ENCODE measurements at regions not wholly inside any gene's neighbourhood (a gene's known extent, or its start where the extent isn't known, plus 50 kb on each side); places are given as distances from the start of the nearest gene placed in this dataset.

DNA sequence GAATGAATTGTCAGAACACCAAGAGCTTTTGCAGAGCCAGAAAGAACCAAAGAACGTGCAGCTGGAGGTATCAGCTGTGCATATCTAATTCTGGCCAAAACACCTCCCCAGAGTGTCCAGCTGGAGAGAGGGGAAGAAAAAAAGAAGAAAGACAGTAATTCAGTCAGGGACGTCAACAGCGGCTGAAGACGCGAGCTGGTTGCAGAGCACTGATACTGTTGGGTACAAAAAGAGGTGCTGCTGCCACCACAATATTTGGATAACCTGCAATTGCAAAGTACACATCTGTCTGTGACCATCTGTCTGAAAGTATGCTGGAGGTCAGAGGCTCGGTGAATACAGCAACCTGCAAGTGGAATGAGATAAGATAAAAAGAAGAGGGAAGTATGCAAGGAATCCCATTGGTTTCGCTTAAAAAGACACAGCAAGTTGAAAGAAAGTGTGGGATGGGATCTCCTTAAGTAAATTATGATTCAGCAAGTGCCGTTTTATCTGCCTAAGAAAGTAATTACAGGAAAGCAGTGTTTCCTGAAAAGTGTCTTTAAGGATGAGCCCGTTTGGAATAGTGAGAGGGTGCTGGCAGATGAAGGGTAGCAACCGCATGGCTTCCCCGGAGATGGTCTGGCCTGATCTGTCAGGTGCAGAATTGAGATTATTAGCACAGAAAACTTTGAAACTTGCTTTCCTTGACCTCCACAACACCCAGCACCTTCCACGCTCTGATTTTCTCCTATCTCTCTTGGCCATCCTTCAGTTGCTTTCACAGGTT, 189.9 kb upstream of the PRDM1 start:
- H3K36me3 ChIP-seq (replicated peaks in 1 of 2; ENCODE audit: insufficient read depth in 1 of 2, low read depth in 2 of 2): no peaks in the 10 kb centered on the region
- WGBS, 2 donors: 32 to 55% methylated on average over 12 of the region's 12 CpGs
- intact Hi-C loops (cut with DNase I): no loop called here
- H3K4me1 ChIP-seq: peaks cover 16% of the 10 kb centered on the region
- no peak overlapping the region for H3K4me3 ChIP-seq
- ATAC-seq: no peak
- H3K27ac ChIP-seq: no peak overlapping the region
- no peak for DNase-seq
- TF ChIP-seq, protein P1, sequence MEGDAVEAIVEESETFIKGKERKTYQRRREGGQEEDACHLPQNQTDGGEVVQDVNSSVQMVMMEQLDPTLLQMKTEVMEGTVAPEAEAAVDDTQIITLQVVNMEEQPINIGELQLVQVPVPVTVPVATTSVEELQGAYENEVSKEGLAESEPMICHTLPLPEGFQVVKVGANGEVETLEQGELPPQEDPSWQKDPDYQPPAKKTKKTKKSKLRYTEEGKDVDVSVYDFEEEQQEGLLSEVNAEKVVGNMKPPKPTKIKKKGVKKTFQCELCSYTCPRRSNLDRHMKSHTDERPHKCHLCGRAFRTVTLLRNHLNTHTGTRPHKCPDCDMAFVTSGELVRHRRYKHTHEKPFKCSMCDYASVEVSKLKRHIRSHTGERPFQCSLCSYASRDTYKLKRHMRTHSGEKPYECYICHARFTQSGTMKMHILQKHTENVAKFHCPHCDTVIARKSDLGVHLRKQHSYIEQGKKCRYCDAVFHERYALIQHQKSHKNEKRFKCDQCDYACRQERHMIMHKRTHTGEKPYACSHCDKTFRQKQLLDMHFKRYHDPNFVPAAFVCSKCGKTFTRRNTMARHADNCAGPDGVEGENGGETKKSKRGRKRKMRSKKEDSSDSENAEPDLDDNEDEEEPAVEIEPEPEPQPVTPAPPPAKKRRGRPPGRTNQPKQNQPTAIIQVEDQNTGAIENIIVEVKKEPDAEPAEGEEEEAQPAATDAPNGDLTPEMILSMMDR (IDR thresholded peaks at IDR 0.05): no peak
- TF ChIP-seq POLR2A (IDR thresholded peaks at IDR 0.05): no peak
- H3K9me3 ChIP-seq: no peaks in the 10 kb centered on the region
- H3K27me3 ChIP-seq: no peaks in the 10 kb centered on the region

DNA sequence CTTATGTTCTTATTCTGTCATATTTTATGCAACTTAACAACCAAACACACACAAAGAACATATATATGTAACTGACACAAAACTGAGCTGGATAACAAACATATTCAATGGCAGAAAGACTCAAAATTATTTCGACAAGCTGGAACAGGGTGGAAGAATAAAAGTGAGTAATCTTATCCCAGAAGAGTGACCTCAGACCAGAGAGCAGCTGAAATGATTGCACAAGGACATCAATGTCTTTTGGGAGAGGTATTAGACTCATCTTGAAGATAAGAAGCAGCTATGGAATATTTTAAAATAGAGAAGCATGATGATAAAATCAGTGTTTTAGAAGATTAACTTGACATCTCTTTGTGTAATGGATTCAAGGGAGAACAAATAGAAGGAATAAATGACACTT, 191.6 kb upstream of the PRDM1 start:
- no peak for ATAC-seq
- 77% methylated on average over 1 of the region's 1 CpG for WGBS, 2 donors
- intact Hi-C loops (cut with DNase I): no loop called here

DNA sequence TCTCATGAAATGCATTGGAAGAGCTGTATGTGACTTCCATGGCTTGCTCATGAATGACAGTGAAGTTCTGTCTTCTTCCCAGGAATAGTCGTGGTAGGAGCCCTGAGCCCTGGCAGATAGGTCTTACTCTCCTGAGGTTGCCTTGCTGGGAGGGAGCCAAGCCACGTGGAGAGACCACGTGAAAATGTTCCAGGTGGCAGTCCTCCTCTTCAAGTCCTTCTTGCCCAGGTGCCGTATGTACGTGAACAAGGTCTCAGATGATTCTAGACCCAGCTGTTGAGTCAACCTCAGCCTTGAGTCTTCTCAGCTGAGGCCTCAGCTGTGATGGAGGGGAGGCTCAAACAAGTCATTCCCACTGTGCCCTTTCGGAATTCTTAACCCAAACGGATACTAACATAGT, 192.4 kb upstream of the PRDM1 start:
- DNase-seq (peak in 3 of 4 donors; percentile 41 to 50 (median 48)), ATAC-seq (no peak)
- 52 to 60% methylated on average over 7 of the region's 7 CpGs for WGBS, 2 donors
- no peak overlapping the region for H3K4me3 ChIP-seq
- H3K4me1 ChIP-seq: peaks cover 16% of the 10 kb centered on the region
- H3K27ac ChIP-seq: peak overlapping the region in 3 of 4 donors; percentile 44 to 58 (median 56)
- H3K9me3 ChIP-seq: no peaks in the 10 kb centered on the region
- no peaks in the 10 kb centered on the region for H3K36me3 ChIP-seq (replicated peaks in 1 of 2; ENCODE audit: insufficient read depth in 1 of 2, low read depth in 2 of 2)
- H3K27me3 ChIP-seq: no peaks in the 10 kb centered on the region
- intact Hi-C loops (cut with DNase I): no loop called here
- TF ChIP-seq, protein P1 (IDR thresholded peaks at IDR 0.05): no peak
- no peak for TF ChIP-seq POLR2A (IDR thresholded peaks at IDR 0.05)

More for the DNA sequence above, 191.6 kb upstream of the PRDM1 start:
- Histone ChIP-seq H3K4me1 (peaks cover 16% of the 10 kb centered on the region), H3K4me3 (no peak overlapping the region), H3K27ac (no peak overlapping the region), H3K9me3 (no peaks in the 10 kb centered on the region), H3K27me3 (no peaks in the 10 kb centered on the region), H3K36me3 (replicated peaks in 1 of 2; ENCODE audit: insufficient read depth in 1 of 2, low read depth in 2 of 2) (no peaks in the 10 kb centered on the region)
- TF ChIP-seq, protein P1 (IDR thresholded peaks at IDR 0.05): no peak
- no peak for TF ChIP-seq POLR2A (IDR thresholded peaks at IDR 0.05)
- no peak for DNase-seq

DNA sequence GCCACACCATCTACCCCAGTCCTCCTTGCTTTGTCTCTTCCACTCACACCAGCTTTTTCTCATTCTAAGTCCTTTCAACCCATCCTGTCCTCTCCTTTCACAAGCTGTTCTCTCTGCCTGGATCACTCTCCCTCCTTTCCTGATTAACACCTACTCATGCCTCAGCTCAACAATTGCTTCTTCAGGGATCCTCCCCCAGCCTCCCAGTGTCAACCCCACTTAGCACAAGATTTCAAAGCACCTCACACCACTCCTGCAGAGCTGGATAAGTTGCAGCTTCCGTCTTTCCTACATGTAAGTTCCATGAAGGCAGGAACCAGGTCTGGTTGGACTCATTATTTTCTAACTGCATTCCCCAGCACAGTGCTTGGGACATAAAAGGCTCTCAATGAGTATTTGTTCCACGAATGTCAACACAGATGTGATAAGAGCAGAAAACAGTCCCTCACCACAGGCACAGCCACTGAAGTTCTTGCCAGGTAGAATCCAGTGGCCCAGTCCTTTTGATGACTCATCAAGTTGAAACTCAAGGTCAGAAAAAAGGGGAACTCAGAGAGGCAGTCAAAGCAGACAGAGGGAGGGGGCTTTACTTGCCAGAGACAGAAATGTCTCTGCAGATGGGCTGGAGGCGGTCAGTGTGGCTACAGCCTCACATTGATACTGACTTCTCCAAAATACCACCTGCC, 193.4 kb upstream of the PRDM1 start:
- peak overlapping the region in 3 of 4 donors; percentile 44 to 58 (median 56) for H3K27ac ChIP-seq
- peak; percentile 97 for ATAC-seq
- peak; percentile 54 to 71 (median 64) for DNase-seq
- intact Hi-C loops (cut with DNase I): no loop called here
- 43 to 57% methylated on average over 3 of the region's 3 CpGs for WGBS, 2 donors
- TF ChIP-seq POLR2A (IDR thresholded peaks at IDR 0.05): no peak
- TF ChIP-seq, protein P1 (IDR thresholded peaks at IDR 0.05): no peak
- no peaks in the 10 kb centered on the region for H3K27me3 ChIP-seq
- no peaks in the 10 kb centered on the region for H3K36me3 ChIP-seq (replicated peaks in 1 of 2; ENCODE audit: insufficient read depth in 1 of 2, low read depth in 2 of 2)
- no peak overlapping the region for H3K4me3 ChIP-seq
- H3K9me3 ChIP-seq: no peaks in the 10 kb centered on the region
- peaks cover 16% of the 10 kb centered on the region for H3K4me1 ChIP-seq

Measured in body of pancreas (tissue), 4 donors.